ENCODE measurements at regions not wholly inside any gene's neighbourhood (a gene's known extent, or its start where the extent isn't known, plus 50 kb on each side); places are given as distances from the start of the nearest gene placed in this dataset.

- no peak overlapping the region for H3K27ac Mint-ChIP-seq
- H3K9me3 Mint-ChIP-seq = no peaks in the 10 kb centered on the region
Observed at GRCh38 chr1:48061162-48062136, 64.3 kb upstream of the TRABD2B start.

GRCh38 chr1:48059289-48059688 is 62.1 kb upstream of the TRABD2B start:
- CTCF ChIA-PET = interaction anchor here (0.5 to 5.4 kb wide), 3 partner anchors 35 to 321 kb away, joined by 3 to 78 read pairs (median 22); partner anchors contain the start of gene TRABD2B
- ATAC-seq = no peak
- POLR2A ChIA-PET = no interaction called here
- TF ChIP-seq, protein P1, sequence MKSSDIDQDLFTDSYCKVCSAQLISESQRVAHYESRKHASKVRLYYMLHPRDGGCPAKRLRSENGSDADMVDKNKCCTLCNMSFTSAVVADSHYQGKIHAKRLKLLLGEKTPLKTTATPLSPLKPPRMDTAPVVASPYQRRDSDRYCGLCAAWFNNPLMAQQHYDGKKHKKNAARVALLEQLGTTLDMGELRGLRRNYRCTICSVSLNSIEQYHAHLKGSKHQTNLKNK (CRISPR knock-in tag; IDR thresholded peaks at IDR 0.05) = no peak
- no peak for TF ChIP-seq MYBL2 (CRISPR knock-in tag; IDR thresholded peaks at IDR 0.05)
- TF ChIP-seq TEAD4 (CRISPR knock-in tag; IDR thresholded peaks at IDR 0.05) = no peak
- no peak for TF ChIP-seq ARID4B (CRISPR knock-in tag; IDR thresholded peaks at IDR 0.05; ENCODE audit: borderline replicate concordance)
- no peak for TF ChIP-seq ZNF396 (CRISPR knock-in tag; IDR thresholded peaks at IDR 0.05; ENCODE audit: borderline replicate concordance)
- TF ChIP-seq RELA (CRISPR knock-in tag; IDR thresholded peaks at IDR 0.05; ENCODE audit: borderline replicate concordance) = no peak
- no peak for TF ChIP-seq SMAD4 (CRISPR knock-in tag; IDR thresholded peaks at IDR 0.05)
- TF ChIP-seq, protein P2, sequence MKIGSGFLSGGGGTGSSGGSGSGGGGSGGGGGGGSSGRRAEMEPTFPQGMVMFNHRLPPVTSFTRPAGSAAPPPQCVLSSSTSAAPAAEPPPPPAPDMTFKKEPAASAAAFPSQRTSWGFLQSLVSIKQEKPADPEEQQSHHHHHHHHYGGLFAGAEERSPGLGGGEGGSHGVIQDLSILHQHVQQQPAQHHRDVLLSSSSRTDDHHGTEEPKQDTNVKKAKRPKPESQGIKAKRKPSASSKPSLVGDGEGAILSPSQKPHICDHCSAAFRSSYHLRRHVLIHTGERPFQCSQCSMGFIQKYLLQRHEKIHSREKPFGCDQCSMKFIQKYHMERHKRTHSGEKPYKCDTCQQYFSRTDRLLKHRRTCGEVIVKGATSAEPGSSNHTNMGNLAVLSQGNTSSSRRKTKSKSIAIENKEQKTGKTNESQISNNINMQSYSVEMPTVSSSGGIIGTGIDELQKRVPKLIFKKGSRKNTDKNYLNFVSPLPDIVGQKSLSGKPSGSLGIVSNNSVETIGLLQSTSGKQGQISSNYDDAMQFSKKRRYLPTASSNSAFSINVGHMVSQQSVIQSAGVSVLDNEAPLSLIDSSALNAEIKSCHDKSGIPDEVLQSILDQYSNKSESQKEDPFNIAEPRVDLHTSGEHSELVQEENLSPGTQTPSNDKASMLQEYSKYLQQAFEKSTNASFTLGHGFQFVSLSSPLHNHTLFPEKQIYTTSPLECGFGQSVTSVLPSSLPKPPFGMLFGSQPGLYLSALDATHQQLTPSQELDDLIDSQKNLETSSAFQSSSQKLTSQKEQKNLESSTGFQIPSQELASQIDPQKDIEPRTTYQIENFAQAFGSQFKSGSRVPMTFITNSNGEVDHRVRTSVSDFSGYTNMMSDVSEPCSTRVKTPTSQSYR (CRISPR knock-in tag; IDR thresholded peaks at IDR 0.05) = no peak
- no peak for TF ChIP-seq CREM (CRISPR knock-in tag; IDR thresholded peaks at IDR 0.05)
- TF ChIP-seq SMAD3 (CRISPR knock-in tag; IDR thresholded peaks at IDR 0.05; ENCODE audit: borderline replicate concordance) = no peak
- no peak for TF ChIP-seq ZNF416 (CRISPR knock-in tag; IDR thresholded peaks at IDR 0.05)
- TF ChIP-seq OVOL2 (CRISPR knock-in tag; IDR thresholded peaks at IDR 0.05; ENCODE audit: borderline replicate concordance) = no peak
- TF ChIP-seq, protein P3, sequence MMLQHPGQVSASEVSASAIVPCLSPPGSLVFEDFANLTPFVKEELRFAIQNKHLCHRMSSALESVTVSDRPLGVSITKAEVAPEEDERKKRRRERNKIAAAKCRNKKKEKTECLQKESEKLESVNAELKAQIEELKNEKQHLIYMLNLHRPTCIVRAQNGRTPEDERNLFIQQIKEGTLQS (CRISPR knock-in tag; conservative IDR thresholded peaks at IDR 0.05) = no peak
- TF ChIP-seq FOXK1 (CRISPR knock-in tag; IDR thresholded peaks at IDR 0.05) = no peak
- TF ChIP-seq, protein P4, sequence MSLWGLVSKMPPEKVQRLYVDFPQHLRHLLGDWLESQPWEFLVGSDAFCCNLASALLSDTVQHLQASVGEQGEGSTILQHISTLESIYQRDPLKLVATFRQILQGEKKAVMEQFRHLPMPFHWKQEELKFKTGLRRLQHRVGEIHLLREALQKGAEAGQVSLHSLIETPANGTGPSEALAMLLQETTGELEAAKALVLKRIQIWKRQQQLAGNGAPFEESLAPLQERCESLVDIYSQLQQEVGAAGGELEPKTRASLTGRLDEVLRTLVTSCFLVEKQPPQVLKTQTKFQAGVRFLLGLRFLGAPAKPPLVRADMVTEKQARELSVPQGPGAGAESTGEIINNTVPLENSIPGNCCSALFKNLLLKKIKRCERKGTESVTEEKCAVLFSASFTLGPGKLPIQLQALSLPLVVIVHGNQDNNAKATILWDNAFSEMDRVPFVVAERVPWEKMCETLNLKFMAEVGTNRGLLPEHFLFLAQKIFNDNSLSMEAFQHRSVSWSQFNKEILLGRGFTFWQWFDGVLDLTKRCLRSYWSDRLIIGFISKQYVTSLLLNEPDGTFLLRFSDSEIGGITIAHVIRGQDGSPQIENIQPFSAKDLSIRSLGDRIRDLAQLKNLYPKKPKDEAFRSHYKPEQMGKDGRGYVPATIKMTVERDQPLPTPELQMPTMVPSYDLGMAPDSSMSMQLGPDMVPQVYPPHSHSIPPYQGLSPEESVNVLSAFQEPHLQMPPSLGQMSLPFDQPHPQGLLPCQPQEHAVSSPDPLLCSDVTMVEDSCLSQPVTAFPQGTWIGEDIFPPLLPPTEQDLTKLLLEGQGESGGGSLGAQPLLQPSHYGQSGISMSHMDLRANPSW (CRISPR knock-in tag; conservative IDR thresholded peaks at IDR 0.05; ENCODE audit: low read depth) = no peak

More at GRCh38 chr1:48061162-48062136, 64.3 kb upstream of the TRABD2B start:
- Mint-ChIP-seq H3K36me3 (no peaks in the 10 kb centered on the region), H3K4me3 (no peak overlapping the region), H3K27me3 (ENCODE audit: low read depth) (peaks cover 26% of the 10 kb centered on the region), H3K4me1 (peaks cover 8% of the 10 kb centered on the region)
- POLR2A ChIA-PET = interaction anchor here (0.5 kb wide), 1 partner anchor 30 kb away, joined by 3 read pairs; no protein-coding TSS in a partner anchor
- peak; percentile 85 for ATAC-seq
- DNase-seq (ENCODE audit: low spot score) = peak; percentile 72
- no peak for TF ChIP-seq ZNF219 (CRISPR knock-in tag; IDR thresholded peaks at IDR 0.05; ENCODE audit: borderline replicate concordance)
- TF ChIP-seq CREM (CRISPR knock-in tag; IDR thresholded peaks at IDR 0.05) = no peak
- peak; percentile 57 for TF ChIP-seq CTCF (IDR thresholded peaks at IDR 0.05)
- TF ChIP-seq ZNF138 (CRISPR knock-in tag; conservative IDR thresholded peaks at IDR 0.05) = no peak
- TF ChIP-seq TEAD1 (CRISPR knock-in tag; IDR thresholded peaks at IDR 0.05) = no peak
- no peak for TF ChIP-seq JAZF1 (CRISPR knock-in tag; IDR thresholded peaks at IDR 0.05)
- CTCF ChIA-PET = interaction anchor here (0.6 to 5.4 kb wide), 51 partner anchors 8 to 624 kb away, joined by 3 to 78 read pairs (median 4); partner anchors contain the start of genes FOXD2 and TRABD2B

More at GRCh38 chr1:48059289-48059688, 62.1 kb upstream of the TRABD2B start:
- no peak overlapping the region for H3K27ac Mint-ChIP-seq
- H3K4me1 Mint-ChIP-seq = peaks cover 24% of the 10 kb centered on the region
- H3K9me3 Mint-ChIP-seq = no peaks in the 10 kb centered on the region
- H3K36me3 Mint-ChIP-seq = no peaks in the 10 kb centered on the region
- DNase-seq (ENCODE audit: low spot score) = no peak
- peaks cover 47% of the 10 kb centered on the region for H3K27me3 Mint-ChIP-seq (ENCODE audit: low read depth)
- no peak overlapping the region for H3K4me3 Mint-ChIP-seq
